SK-N-SH (cell line): ENCODE measurements at regions not wholly inside any gene's neighbourhood (a gene's known extent, or its start where the extent isn't known, plus 50 kb on each side); places are given as distances from the start of the nearest gene placed in this dataset.

Source experiments
- CTCF ChIA-PET: fragments of 300-600, 350-600 bp; formaldehyde crosslinking; extraction: SDS; loops from one replicate; lab custom pipeline; 2021; lab: Yijun Ruan, JAX
- POLR2A ChIA-PET: fragments of 350-600 bp; sonication (Branson Sonifier 250); formaldehyde crosslinking; extraction: SDS; loops from one replicate; lab custom pipeline; 2020; ENCODE audit warnings: antibody characterized with exemption, inconsistent platforms; lab: Yijun Ruan, JAX
- DNase-seq: peaks from one replicate; pipeline ENCODE4 v3.0.0; 2012
- H2AFZ ChIP-seq: fragments of 200-600 bp; sonication (generic); 2 replicates; pipeline ENCODE4 v1.8.1; 2016; ENCODE audit warnings: antibody characterized with exemption, mild to moderate bottlenecking, low read depth
- H3F3A ChIP-seq: fragments of 200-600 bp; sonication (generic); replicated peaks from 2 replicates; pipeline ENCODE3; 2016; ENCODE audit warnings: antibody characterized with exemption, mild to moderate bottlenecking; ENCODE audit not compliant: insufficient read depth
- H3K27ac ChIP-seq, 2 experiments: fragments of 200-500 bp in 1 of 2; fragments of 200-600 bp in 1 of 2; sonication (Bioruptor generic) in 1 of 2; sonication (generic), shearing (Covaris generic) in 1 of 2; 2 replicates each; pipeline versions ENCODE4 v1.5.1 to v1.6.1; 2014 to 2016; ENCODE audit warnings: low read depth in 2 of 2, inconsistent platforms in 1 of 2, low read length in 1 of 2, mild to moderate bottlenecking in 1 of 2, mixed read lengths in 1 of 2
- H3K27me3 ChIP-seq: fragments of 200-600 bp; sonication (generic), shearing (Covaris generic); 2 replicates; pipeline ENCODE4 v1.6.1; 2016; ENCODE audit warnings: mixed run types; ENCODE audit not compliant: insufficient read depth
- H3K36me3 ChIP-seq, 2 experiments: fragments of 200-500 bp in 1 of 2; fragments of 200-600 bp in 1 of 2; sonication (Bioruptor generic) in 1 of 2; sonication (generic) in 1 of 2; replicated peaks in 1 of 2; 2 replicates each; pipeline versions ENCODE3 to v1.5.1; 2014 to 2016; ENCODE audit warnings: low read length in 1 of 2, mild to moderate bottlenecking in 1 of 2; ENCODE audit not compliant: insufficient read depth in 2 of 2, control insufficient read depth in 1 of 2
- H3K4me1 ChIP-seq, 2 experiments: fragments of 200-500 bp in 1 of 2; fragments of 200-600 bp in 1 of 2; sonication (Bioruptor generic) in 1 of 2; sonication (generic), shearing (Covaris generic) in 1 of 2; 2 replicates each; pipeline versions ENCODE4 v1.5.1 to v1.6.1; 2014 to 2016; ENCODE audit warnings: low read depth in 1 of 2, low read length in 1 of 2, mixed run types in 1 of 2; ENCODE audit not compliant: insufficient read depth in 2 of 2, control insufficient read depth in 1 of 2
- H3K4me2 ChIP-seq: fragments of 200-600 bp; sonication (generic), shearing (Covaris generic); 2 replicates; pipeline ENCODE4 v1.6.1; 2017; ENCODE audit warnings: mixed run types
- H3K4me3 ChIP-seq, 2 experiments: fragments of 200-500 bp in 1 of 2; fragments of 200-600 bp in 1 of 2; sonication (Bioruptor generic) in 1 of 2; sonication (generic), shearing (Covaris generic) in 1 of 2; 2 replicates each; pipeline versions ENCODE4 v1.5.1 to v1.8.1; 2014 to 2016; ENCODE audit warnings: low read depth in 2 of 2, inconsistent platforms in 1 of 2, low read length in 1 of 2, mild to moderate bottlenecking in 1 of 2, mixed read lengths in 1 of 2, moderate library complexity in 1 of 2
- H3K79me2 ChIP-seq: fragments of 200-600 bp; sonication (generic); 2 replicates; pipeline ENCODE4 v1.8.1; 2017; ENCODE audit warnings: mild to moderate bottlenecking; ENCODE audit not compliant: insufficient read depth
- H3K9ac ChIP-seq: fragments of 200-600 bp; sonication (generic); 2 replicates; pipeline ENCODE4 v1.6.1; 2017; ENCODE audit warnings: mixed run types
- H3K9me2 ChIP-seq: fragments of 200-600 bp; sonication (generic); 2 replicates; pipeline ENCODE4 v1.6.1; 2017; ENCODE audit warnings: mixed run types
- H3K9me3 ChIP-seq: fragments of 200-600 bp; sonication (generic); 2 replicates; pipeline ENCODE4 v1.6.1; 2017; ENCODE audit warnings: mixed run types, mild to moderate bottlenecking, moderate library complexity
- H4K20me1 ChIP-seq: fragments of 200-600 bp; sonication (generic); 2 replicates; pipeline ENCODE4 v1.6.1; 2017; ENCODE audit warnings: mild to moderate bottlenecking, mixed run types; ENCODE audit not compliant: insufficient read depth
- EP300 ChIP-seq, 2 experiments: IDR thresholded peaks; 2 replicates each; pipeline versions ENCODE4 v1.4.0 to v1.6.1; 2012; ENCODE audit warnings: borderline replicate concordance in 1 of 2, low read depth in 1 of 2, low read length in 1 of 2
- FOSL2 ChIP-seq: IDR thresholded peaks from 2 replicates; pipeline ENCODE4 v1.4.0; 2012; ENCODE audit warnings: low read depth, mild to moderate bottlenecking, moderate library complexity, borderline replicate concordance
- GATA2 ChIP-seq: sonication (generic); formaldehyde crosslinking; IDR thresholded peaks from 2 replicates; pipeline ENCODE4 v1.5.0; 2020; ENCODE audit warnings: mild to moderate bottlenecking, missing genetic modification reagents
- JUND ChIP-seq: IDR thresholded peaks from 2 replicates; pipeline ENCODE4 v1.4.0; 2012
- NFIC ChIP-seq: IDR thresholded peaks from 2 replicates; pipeline ENCODE4 v1.4.0; 2012; ENCODE audit warnings: borderline replicate concordance
- POLR2AphosphoS5 ChIP-seq: IDR thresholded peaks from 2 replicates; pipeline ENCODE4 v1.6.1; 2012; ENCODE audit warnings: low read depth, low read length
- RCOR1 ChIP-seq: fragments of 150-350 bp; IDR thresholded peaks from 2 replicates; pipeline ENCODE4 v1.6.1; 2017; ENCODE audit warnings: antibody characterized with exemption, low read length
- TCF12 ChIP-seq: IDR thresholded peaks from 2 replicates; pipeline ENCODE4 v1.4.0; 2012
- TEAD4 ChIP-seq: IDR thresholded peaks from 2 replicates; pipeline ENCODE4 v1.4.0; 2012; ENCODE audit warnings: mild to moderate bottlenecking, borderline replicate concordance; ENCODE audit not compliant: insufficient read depth
- WGBS: methylation state at CpG from one replicate; pipeline ENCODE4 v1.1.6; 2017; ENCODE audit warnings: low lambda C conversion rate; 5-methylcytosine and 5-hydroxymethylcytosine counted together
- TF ChIP-seq, protein P1 (sequence below): IDR thresholded peaks from 2 replicates; pipeline ENCODE4 v1.4.0; 2012; ENCODE audit warnings: low read depth, borderline replicate concordance
- TF ChIP-seq, protein P2 (sequence below): IDR thresholded peaks from 2 replicates; pipeline ENCODE4; 2012
- TF ChIP-seq, protein P3 (sequence below): IDR thresholded peaks from 2 replicates; pipeline ENCODE4 v1.4.0; 2012; ENCODE audit warnings: low read depth
- TF ChIP-seq, protein P4 (sequence below): IDR thresholded peaks from 2 replicates; pipeline ENCODE4 v1.4.0; 2012; ENCODE audit warnings: low read depth, borderline replicate concordance
- TF ChIP-seq, protein P5 (sequence below): fragments of 200-600 bp; sonication (generic); IDR thresholded peaks from 2 replicates; pipeline ENCODE4 v1.6.1; 2017; ENCODE audit warnings: antibody characterized with exemption, mild to moderate bottlenecking, moderate library complexity

DNA sequence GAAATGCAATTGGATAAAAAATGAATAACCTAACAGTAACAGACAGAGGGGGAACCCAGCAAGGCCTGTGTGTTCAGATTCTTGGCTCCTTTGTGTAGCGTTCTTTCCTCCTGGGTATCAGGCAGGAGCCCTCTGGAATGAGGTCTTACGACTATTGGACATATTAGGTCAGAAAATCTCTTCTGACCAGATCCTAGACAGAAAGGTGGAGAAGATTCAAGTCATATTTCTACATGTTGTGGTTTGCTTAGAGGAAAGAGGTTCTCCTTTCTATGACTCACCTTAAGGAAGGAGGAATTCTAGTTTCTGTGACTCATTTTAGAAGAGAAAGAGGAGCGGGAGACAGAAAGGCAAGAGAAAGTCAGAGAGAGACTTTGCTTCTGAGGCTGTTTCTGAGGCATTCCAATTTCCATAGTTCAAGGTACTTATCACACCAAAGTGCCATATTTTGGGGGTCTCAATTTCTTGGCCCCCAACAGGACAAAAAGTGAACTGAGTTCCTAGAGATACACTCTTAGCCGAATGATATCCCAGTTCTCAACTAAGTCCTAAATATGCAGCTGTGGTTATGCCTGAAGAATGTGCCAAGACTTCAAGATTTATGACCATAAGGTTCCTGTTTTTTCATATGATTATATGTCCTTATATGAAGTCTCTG is 618.6 kb downstream of the ZEB2 start:
- H3K4me1 ChIP-seq, result peaks cover 0 to 13% of the 10 kb centered on the region in 2 experiments; a peak in 2 of 4 replicates
- H3F3A ChIP-seq, result peaks cover 16% of the 10 kb centered on the region
- peak overlapping the region; percentile 69 for H3K4me2 ChIP-seq
- no peak for DNase-seq
- H3K9ac ChIP-seq, result peak overlapping the region; percentile 35; the same call in 1 of the 2 replicates
- no peaks in the 10 kb centered on the region for H3K9me3 ChIP-seq
- H3K27ac ChIP-seq, result peak overlapping the region; percentile 6 to 82; a peak in 3 of 4 replicates
- TF ChIP-seq FOSL2, result peak; percentile 95
- TF ChIP-seq, protein P1, sequence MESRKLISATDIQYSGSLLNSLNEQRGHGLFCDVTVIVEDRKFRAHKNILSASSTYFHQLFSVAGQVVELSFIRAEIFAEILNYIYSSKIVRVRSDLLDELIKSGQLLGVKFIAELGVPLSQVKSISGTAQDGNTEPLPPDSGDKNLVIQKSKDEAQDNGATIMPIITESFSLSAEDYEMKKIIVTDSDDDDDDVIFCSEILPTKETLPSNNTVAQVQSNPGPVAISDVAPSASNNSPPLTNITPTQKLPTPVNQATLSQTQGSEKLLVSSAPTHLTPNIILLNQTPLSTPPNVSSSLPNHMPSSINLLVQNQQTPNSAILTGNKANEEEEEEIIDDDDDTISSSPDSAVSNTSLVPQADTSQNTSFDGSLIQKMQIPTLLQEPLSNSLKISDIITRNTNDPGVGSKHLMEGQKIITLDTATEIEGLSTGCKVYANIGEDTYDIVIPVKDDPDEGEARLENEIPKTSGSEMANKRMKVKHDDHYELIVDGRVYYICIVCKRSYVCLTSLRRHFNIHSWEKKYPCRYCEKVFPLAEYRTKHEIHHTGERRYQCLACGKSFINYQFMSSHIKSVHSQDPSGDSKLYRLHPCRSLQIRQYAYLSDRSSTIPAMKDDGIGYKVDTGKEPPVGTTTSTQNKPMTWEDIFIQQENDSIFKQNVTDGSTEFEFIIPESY, result no peak
- TF ChIP-seq, protein P2, sequence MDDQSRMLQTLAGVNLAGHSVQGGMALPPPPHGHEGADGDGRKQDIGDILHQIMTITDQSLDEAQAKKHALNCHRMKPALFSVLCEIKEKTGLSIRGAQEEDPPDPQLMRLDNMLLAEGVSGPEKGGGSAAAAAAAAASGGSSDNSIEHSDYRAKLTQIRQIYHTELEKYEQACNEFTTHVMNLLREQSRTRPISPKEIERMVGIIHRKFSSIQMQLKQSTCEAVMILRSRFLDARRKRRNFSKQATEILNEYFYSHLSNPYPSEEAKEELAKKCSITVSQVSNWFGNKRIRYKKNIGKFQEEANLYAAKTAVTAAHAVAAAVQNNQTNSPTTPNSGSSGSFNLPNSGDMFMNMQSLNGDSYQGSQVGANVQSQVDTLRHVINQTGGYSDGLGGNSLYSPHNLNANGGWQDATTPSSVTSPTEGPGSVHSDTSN, result peak; percentile 90
- TF ChIP-seq, protein P3, sequence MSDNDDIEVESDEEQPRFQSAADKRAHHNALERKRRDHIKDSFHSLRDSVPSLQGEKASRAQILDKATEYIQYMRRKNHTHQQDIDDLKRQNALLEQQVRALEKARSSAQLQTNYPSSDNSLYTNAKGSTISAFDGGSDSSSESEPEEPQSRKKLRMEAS, result no peak
- peak; percentile 83 for TF ChIP-seq JUND
- TF ChIP-seq, protein P4, sequence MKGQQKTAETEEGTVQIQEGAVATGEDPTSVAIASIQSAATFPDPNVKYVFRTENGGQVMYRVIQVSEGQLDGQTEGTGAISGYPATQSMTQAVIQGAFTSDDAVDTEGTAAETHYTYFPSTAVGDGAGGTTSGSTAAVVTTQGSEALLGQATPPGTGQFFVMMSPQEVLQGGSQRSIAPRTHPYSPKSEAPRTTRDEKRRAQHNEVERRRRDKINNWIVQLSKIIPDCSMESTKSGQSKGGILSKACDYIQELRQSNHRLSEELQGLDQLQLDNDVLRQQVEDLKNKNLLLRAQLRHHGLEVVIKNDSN, result 0 out of 2 replicates have a peak, but pooled peaks have one; percentile 12
- TF ChIP-seq RCOR1, result no peak
- TF ChIP-seq, protein P5, sequence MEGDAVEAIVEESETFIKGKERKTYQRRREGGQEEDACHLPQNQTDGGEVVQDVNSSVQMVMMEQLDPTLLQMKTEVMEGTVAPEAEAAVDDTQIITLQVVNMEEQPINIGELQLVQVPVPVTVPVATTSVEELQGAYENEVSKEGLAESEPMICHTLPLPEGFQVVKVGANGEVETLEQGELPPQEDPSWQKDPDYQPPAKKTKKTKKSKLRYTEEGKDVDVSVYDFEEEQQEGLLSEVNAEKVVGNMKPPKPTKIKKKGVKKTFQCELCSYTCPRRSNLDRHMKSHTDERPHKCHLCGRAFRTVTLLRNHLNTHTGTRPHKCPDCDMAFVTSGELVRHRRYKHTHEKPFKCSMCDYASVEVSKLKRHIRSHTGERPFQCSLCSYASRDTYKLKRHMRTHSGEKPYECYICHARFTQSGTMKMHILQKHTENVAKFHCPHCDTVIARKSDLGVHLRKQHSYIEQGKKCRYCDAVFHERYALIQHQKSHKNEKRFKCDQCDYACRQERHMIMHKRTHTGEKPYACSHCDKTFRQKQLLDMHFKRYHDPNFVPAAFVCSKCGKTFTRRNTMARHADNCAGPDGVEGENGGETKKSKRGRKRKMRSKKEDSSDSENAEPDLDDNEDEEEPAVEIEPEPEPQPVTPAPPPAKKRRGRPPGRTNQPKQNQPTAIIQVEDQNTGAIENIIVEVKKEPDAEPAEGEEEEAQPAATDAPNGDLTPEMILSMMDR, result peak; percentile 26
- TF ChIP-seq EP300 (IDR thresholded peaks at IDR 0.05; ENCODE audit: borderline replicate concordance in 1 of 2, low read depth in 1 of 2, low read length in 1 of 2), result peak in 1 of 2 experiments; percentile 66; a peak in 1 of 4 replicates
- TF ChIP-seq GATA2 (CRISPR knock-in tag), result no peak
- peak; percentile 41; the same call in 1 of the 2 replicates for TF ChIP-seq POLR2AphosphoS5
- peak; percentile 43; the same call in 1 of the 2 replicates for TF ChIP-seq TEAD4
- TF ChIP-seq TCF12, result peak; percentile 57
- TF ChIP-seq NFIC, result peak; percentile 18; the same call in 1 of the 2 replicates
- H4K20me1 ChIP-seq, result no peaks in the 10 kb centered on the region
- ChIA-PET CTCF (no interaction called here), POLR2A (interaction anchor here (0.5 kb wide), 1 partner anchor 590 kb away, joined by 3 read pairs; no protein-coding TSS in a partner anchor)
- H3K27me3 ChIP-seq, result no peaks in the 10 kb centered on the region
- no peaks in the 10 kb centered on the region for H3K79me2 ChIP-seq
- H2AFZ ChIP-seq, result peak overlapping the region; percentile 88
- H3K9me2 ChIP-seq, result no peaks in the 10 kb centered on the region
- 51% methylated on average over 4 of the region's 4 CpGs for WGBS
- H3K4me3 ChIP-seq, result peak overlapping the region; percentile 26 to 41; a peak in 3 of 4 replicates
- no peaks in the 10 kb centered on the region for H3K36me3 ChIP-seq
